Stimulated activated CD4-positive, alpha-beta T cell treated with anti-CD3 and anti-CD28 coated beads, Interleukin-1b, Interleukin-23, amount 100 ng/mL, for 24 hours (primary cell): ENCODE measurements at regions not wholly inside any gene's neighbourhood (a gene's known extent, or its start where the extent isn't known, plus 50 kb on each side); places are given as distances from the start of the nearest gene placed in this dataset.

Experiments
- DNase-seq, 4 experiments: peaks; one replicate each; pipeline ENCODE4 v3.0.0-alpha.2; 2020; ENCODE audit warnings: low read depth in 4 of 4, low spot score in 1 of 4

- DNase-seq, result no peak
Measured at GRCh38 chr10:10930979-10931743, 86.5 kb upstream of the CELF2 start.

GRCh38 chr10:10935032-10935431 is 82.6 kb upstream of the CELF2 start:
- DNase-seq, result no peak

- DNase-seq, result no peak
Measured at GRCh38 chr10:10938676-10939075, 79.0 kb upstream of the CELF2 start.

GRCh38 chr10:10941127-10941730 is 76.4 kb upstream of the CELF2 start:
- DNase-seq, result no peak

- no peak for DNase-seq
Measured at GRCh38 chr10:10942441-10942840, 75.2 kb upstream of the CELF2 start.

GRCh38 chr10:10946081-10946480 is 71.6 kb upstream of the CELF2 start:
- no peak for DNase-seq

- DNase-seq, result no peak
Measured at GRCh38 chr10:10946801-10947200, 70.9 kb upstream of the CELF2 start.

GRCh38 chr10:10951675-10952074 is 66.0 kb upstream of the CELF2 start:
- DNase-seq, result no peak

GRCh38 chr10:10952800-10953199 is 64.9 kb upstream of the CELF2 start:
- DNase-seq, result no peak

GRCh38 chr10:10956681-10957542 is 60.8 kb upstream of the CELF2 start:
- no peak for DNase-seq

- no peak for DNase-seq
Measured at GRCh38 chr10:10958041-10958440, 59.6 kb upstream of the CELF2 start.

- no peak for DNase-seq
Measured at GRCh38 chr10:10959666-10960065, 58.0 kb upstream of the CELF2 start.

- DNase-seq, result no peak
Measured at GRCh38 chr10:10960534-10960933, 57.1 kb upstream of the CELF2 start.

- no peak for DNase-seq
Measured at GRCh38 chr10:10961072-10961471, 56.6 kb upstream of the CELF2 start.

GRCh38 chr10:10967029-10967428 is 50.6 kb upstream of the CELF2 start:
- DNase-seq, result no peak

- no peak for DNase-seq
Measured at GRCh38 chr10:10967581-10968256, 50.0 kb upstream of the CELF2 start.
